ENCODE measurements at regions not wholly inside any gene's neighbourhood (a gene's known extent, or its start where the extent isn't known, plus 50 kb on each side); places are given as distances from the start of the nearest gene placed in this dataset.
A peak's percentile ranks its signal among the peaks of the same experiment; 100 is the strongest.

DNA sequence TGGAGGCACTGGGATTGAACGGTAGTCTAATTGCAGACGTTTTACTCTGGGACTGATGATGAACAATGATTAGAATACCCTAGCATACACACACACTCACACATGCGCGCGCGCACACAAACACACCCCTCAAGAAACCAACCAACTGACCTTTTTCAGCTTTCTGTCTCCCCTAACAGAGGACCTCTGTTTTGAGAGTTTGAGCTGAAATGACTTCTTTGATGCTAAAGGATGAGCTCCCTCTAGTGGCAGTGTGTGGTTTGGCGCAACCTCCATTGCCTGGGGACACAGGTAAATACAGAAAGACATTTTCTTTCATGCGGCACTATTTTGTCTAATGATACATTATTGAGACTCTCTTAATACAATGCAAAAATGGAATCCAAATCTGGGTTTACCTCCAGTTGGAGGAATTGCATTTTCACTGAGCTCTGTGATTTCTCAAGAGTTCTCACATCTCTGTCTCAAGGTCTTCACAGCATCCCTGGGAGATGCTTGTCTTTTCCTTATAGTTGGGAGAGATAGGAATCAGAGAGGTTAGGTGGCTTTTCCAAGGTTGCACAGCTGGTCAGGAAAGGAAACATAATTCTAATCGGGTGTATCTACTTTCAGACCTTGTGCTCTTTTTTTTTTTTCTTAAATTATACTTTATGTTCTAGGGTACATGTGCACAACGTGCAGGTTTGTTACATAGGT, 187.5 kb downstream of the TMEM38B start:
- DNase-seq (ENCODE audit: low spot score), result peak; percentile 81
- no peak overlapping the region for H3K4me3 ChIP-seq
- TF ChIP-seq EZH2phosphoT487 (IDR thresholded peaks at IDR 0.05; ENCODE audit: low read depth, severe bottlenecking, unreplicated experiment), result no peak
- TF ChIP-seq EZH2 (IDR thresholded peaks at IDR 0.05; ENCODE audit: borderline replicate concordance), result no peak
- TF ChIP-seq, protein P1, sequence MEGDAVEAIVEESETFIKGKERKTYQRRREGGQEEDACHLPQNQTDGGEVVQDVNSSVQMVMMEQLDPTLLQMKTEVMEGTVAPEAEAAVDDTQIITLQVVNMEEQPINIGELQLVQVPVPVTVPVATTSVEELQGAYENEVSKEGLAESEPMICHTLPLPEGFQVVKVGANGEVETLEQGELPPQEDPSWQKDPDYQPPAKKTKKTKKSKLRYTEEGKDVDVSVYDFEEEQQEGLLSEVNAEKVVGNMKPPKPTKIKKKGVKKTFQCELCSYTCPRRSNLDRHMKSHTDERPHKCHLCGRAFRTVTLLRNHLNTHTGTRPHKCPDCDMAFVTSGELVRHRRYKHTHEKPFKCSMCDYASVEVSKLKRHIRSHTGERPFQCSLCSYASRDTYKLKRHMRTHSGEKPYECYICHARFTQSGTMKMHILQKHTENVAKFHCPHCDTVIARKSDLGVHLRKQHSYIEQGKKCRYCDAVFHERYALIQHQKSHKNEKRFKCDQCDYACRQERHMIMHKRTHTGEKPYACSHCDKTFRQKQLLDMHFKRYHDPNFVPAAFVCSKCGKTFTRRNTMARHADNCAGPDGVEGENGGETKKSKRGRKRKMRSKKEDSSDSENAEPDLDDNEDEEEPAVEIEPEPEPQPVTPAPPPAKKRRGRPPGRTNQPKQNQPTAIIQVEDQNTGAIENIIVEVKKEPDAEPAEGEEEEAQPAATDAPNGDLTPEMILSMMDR (IDR thresholded peaks at IDR 0.05; ENCODE audit: poor library complexity), result peak; percentile 79

DNA sequence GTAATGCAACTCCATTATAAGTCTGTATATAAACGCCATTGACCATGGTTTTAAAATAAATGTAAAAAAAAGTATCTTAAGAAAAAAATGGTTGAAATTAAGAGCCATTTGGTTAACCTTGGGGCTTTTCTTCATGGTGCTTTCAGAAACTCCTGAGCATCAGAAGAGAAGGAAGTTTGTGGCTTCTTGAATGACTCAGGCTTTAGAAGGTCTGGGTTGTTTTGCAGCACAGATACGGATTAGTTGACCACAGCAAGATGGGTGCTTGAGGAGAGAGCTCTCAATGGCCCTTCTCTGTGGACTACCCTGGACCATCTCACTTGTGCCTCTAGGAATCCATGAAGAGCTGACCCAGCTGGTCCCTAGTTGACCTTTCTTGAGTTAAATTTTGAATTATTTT, 189.5 kb downstream of the TMEM38B start:
- H3K4me2 ChIP-seq, result no peak overlapping the region
- no peaks in the 10 kb centered on the region for H3K27me3 ChIP-seq
- H3K4me1 ChIP-seq (ENCODE audit: insufficient read depth), result no peaks in the 10 kb centered on the region
- H3K27ac ChIP-seq, result no peak overlapping the region
- 89% methylated on average over 2 of the region's 2 CpGs for WGBS (ENCODE audit: low lambda C conversion rate, missing lambda C conversion rate)
- TF ChIP-seq EZH2 (IDR thresholded peaks at IDR 0.05; ENCODE audit: borderline replicate concordance), result no peak
- TF ChIP-seq EZH2phosphoT487 (IDR thresholded peaks at IDR 0.05; ENCODE audit: low read depth, severe bottlenecking, unreplicated experiment), result no peak
- TF ChIP-seq, protein P1 (IDR thresholded peaks at IDR 0.05; ENCODE audit: poor library complexity), result no peak
- H3K36me3 ChIP-seq (replicated peaks; ENCODE audit: insufficient read depth, low read depth), result no peaks in the 10 kb centered on the region
- H3K4me3 ChIP-seq, result no peak overlapping the region
- no peak overlapping the region for H2AFZ ChIP-seq
- H3K9me2 ChIP-seq (replicated peaks; ENCODE audit: insufficient read depth), result no peaks in the 10 kb centered on the region
- no peaks in the 10 kb centered on the region for H4K20me1 ChIP-seq (ENCODE audit: insufficient read depth, poor library complexity, severe bottlenecking)
- H3K79me2 ChIP-seq, result no peaks in the 10 kb centered on the region
- no peak for DNase-seq (ENCODE audit: low spot score)
- no peaks in the 10 kb centered on the region for H3K9me3 ChIP-seq (ENCODE audit: low read depth)

More for the DNA sequence above, 187.5 kb downstream of the TMEM38B start:
- Histone ChIP-seq H3K9me3 (ENCODE audit: low read depth) (no peaks in the 10 kb centered on the region), H2AFZ (no peak overlapping the region), H3K36me3 (replicated peaks; ENCODE audit: insufficient read depth, low read depth) (no peaks in the 10 kb centered on the region), H3K27ac (no peak overlapping the region), H4K20me1 (ENCODE audit: insufficient read depth, poor library complexity, severe bottlenecking) (no peaks in the 10 kb centered on the region), H3K4me1 (ENCODE audit: insufficient read depth) (no peaks in the 10 kb centered on the region), H3K79me2 (no peaks in the 10 kb centered on the region), H3K9me2 (replicated peaks; ENCODE audit: insufficient read depth) (no peaks in the 10 kb centered on the region), H3K27me3 (no peaks in the 10 kb centered on the region), H3K4me2 (no peak overlapping the region)
- 42% methylated on average over 10 of the region's 10 CpGs for WGBS (ENCODE audit: low lambda C conversion rate, missing lambda C conversion rate)

DNA sequence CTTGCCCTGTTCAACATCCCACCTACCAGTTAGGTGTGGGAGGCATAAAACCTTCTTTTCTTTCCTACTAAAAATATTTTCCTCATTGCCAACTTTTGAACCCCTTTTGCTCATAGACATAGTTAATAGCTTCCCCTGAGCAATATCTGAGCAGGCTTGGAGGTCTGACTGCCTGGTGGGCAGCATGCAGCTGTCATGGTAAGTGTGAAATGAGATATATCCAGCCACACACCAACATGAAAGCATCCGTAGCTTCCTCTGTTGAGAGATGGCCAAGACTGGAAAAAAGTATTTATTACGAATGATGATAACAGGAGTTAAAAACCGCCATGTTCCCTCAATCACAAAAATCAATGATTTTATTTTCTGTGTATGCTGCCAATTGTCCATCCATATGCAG, 190.1 kb downstream of the TMEM38B start:
- no peaks in the 10 kb centered on the region for H4K20me1 ChIP-seq (ENCODE audit: insufficient read depth, poor library complexity, severe bottlenecking)
- no peaks in the 10 kb centered on the region for H3K36me3 ChIP-seq (replicated peaks; ENCODE audit: insufficient read depth, low read depth)
- no peak overlapping the region for H2AFZ ChIP-seq
- H3K4me1 ChIP-seq (ENCODE audit: insufficient read depth), result no peaks in the 10 kb centered on the region
- 77% methylated on average over 3 of the region's 3 CpGs for WGBS (ENCODE audit: low lambda C conversion rate, missing lambda C conversion rate)
- no peaks in the 10 kb centered on the region for H3K9me2 ChIP-seq (replicated peaks; ENCODE audit: insufficient read depth)
- no peak overlapping the region for H3K4me2 ChIP-seq
- H3K4me3 ChIP-seq, result no peak overlapping the region
- TF ChIP-seq, protein P1 (IDR thresholded peaks at IDR 0.05; ENCODE audit: poor library complexity), result no peak
- no peak for TF ChIP-seq EZH2phosphoT487 (IDR thresholded peaks at IDR 0.05; ENCODE audit: low read depth, severe bottlenecking, unreplicated experiment)
- H3K79me2 ChIP-seq, result no peaks in the 10 kb centered on the region
- no peaks in the 10 kb centered on the region for H3K27me3 ChIP-seq
- H3K9me3 ChIP-seq (ENCODE audit: low read depth), result no peaks in the 10 kb centered on the region
- no peak for DNase-seq (ENCODE audit: low spot score)
- no peak overlapping the region for H3K27ac ChIP-seq

All from hepatocyte (in vitro differentiated cells).